ENCODE measurements at regions not wholly inside any gene's neighbourhood (a gene's known extent, or its start where the extent isn't known, plus 50 kb on each side); places are given as distances from the start of the nearest gene placed in this dataset.

GRCh38 chr6:73962884-73963283, 266.9 kb downstream of the CD109 start:
- TF ChIP-seq ESRRG (CRISPR knock-in tag; IDR thresholded peaks at IDR 0.05) (no peak), ZNF565 (CRISPR knock-in tag; conservative IDR thresholded peaks at IDR 0.05; ENCODE audit: low read depth) (no peak), CREB5 (CRISPR knock-in tag; IDR thresholded peaks at IDR 0.05; ENCODE audit: low read depth) (no peak), PATZ1 (CRISPR knock-in tag; IDR thresholded peaks at IDR 0.05; ENCODE audit: borderline replicate concordance) (no peak), ZNF70 (CRISPR knock-in tag; IDR thresholded peaks at IDR 0.05) (no peak)

Measured in SK-N-SH treated with all-trans-retinoic acid at 6 μM for 48 hours (cell line).